Esophagus muscularis mucosa (tissue), 3 donors: ENCODE measurements at regions not wholly inside any gene's neighbourhood (a gene's known extent, or its start where the extent isn't known, plus 50 kb on each side); places are given as distances from the start of the nearest gene placed in this dataset.

Source experiments
- POLR2A ChIP-seq: fragments of 450-650 bp; IDR thresholded peaks from one replicate; pipeline ENCODE4 v1.6.1; 2017; ENCODE audit warnings: antibody characterized with exemption, moderate library complexity, mild to moderate bottlenecking, low read depth
- TF ChIP-seq, protein P1 (sequence below), 3 experiments: fragments of 200-600 bp in 2 of 3; fragments of 450-650 bp in 1 of 3; sonication (generic) in 2 of 3; IDR thresholded peaks; one replicate each; pipeline ENCODE4 v1.5.1; 2017 to 2019; ENCODE audit warnings: antibody characterized with exemption in 3 of 3, mild to moderate bottlenecking in 2 of 3, moderate library complexity in 1 of 3

DNA sequence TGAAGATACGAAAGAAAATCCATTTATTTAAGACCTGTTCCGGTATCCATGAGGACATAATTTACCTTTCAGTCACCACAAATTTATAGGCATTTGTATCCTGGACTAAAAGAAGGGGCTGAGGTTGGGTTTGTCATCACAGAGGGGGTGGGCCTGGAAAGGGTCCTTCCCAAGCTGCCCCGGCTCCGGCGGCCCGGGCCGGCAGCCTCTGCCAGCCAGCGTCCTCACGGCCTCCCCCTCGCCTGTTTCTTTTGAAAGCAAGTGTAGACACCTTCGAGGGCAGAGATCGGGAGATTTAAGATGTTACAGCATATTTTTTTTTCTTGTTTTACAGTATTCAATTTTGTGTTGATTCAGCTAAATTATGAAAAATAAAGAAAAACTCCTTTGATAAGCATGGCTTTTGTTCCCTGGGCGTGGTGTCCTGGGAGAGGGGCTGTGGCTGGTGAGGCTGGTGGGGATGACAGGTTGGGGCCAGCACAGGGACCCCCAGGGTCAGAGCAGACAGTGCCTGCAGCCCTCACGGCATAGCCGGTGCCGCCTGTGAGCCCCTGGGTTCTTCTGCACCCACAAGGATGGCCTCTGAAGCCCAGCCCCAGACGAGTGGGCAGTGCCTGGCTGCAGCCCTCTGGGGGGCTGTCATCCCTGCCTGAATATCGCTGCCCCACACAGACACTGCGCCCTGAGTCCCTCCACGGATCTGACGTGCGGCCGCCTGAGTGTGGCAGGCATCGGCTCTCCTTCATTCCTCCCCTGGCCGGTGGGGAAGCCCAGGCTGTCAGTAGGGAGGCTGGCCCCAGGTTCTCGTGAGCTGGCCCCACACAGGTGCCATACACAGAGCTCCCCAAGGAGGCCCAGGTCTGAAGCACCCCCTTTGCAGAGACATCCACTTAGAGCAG lies 1075.9 kb downstream of the BRD1 start:
- TF ChIP-seq, protein P1, sequence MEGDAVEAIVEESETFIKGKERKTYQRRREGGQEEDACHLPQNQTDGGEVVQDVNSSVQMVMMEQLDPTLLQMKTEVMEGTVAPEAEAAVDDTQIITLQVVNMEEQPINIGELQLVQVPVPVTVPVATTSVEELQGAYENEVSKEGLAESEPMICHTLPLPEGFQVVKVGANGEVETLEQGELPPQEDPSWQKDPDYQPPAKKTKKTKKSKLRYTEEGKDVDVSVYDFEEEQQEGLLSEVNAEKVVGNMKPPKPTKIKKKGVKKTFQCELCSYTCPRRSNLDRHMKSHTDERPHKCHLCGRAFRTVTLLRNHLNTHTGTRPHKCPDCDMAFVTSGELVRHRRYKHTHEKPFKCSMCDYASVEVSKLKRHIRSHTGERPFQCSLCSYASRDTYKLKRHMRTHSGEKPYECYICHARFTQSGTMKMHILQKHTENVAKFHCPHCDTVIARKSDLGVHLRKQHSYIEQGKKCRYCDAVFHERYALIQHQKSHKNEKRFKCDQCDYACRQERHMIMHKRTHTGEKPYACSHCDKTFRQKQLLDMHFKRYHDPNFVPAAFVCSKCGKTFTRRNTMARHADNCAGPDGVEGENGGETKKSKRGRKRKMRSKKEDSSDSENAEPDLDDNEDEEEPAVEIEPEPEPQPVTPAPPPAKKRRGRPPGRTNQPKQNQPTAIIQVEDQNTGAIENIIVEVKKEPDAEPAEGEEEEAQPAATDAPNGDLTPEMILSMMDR (IDR thresholded peaks at IDR 0.05) = no peak
- TF ChIP-seq POLR2A = no peak
